ENCODE measurements at regions not wholly inside any gene's neighbourhood (a gene's known extent, or its start where the extent isn't known, plus 50 kb on each side); places are given as distances from the start of the nearest gene placed in this dataset.

- TF ChIP-seq EZH2 (IDR thresholded peaks at IDR 0.05), result no peak
- TF ChIP-seq POLR2AphosphoS5 (IDR thresholded peaks at IDR 0.05; ENCODE audit: borderline replicate concordance, low read depth, low read length), result no peak
Measured at GRCh38 chr13:71018995-71019394, 848.0 kb downstream of the DACH1 start.

All from SK-N-MC (cell line).